T-helper 17 cell (primary cell): ENCODE measurements at regions not wholly inside any gene's neighbourhood (a gene's known extent, or its start where the extent isn't known, plus 50 kb on each side); places are given as distances from the start of the nearest gene placed in this dataset.
"Not testable (repeated sequence)": the region's sequence is repeated elsewhere in the genome, so short reads cannot be mapped to it uniquely, and the experiment has no call there.

Experiments
- ATAC-seq: fragments of 150-1000 bp; cut with Tn5 transposase; 2 replicates; pipeline ENCODE4 v1.10.0; 2021; ENCODE audit warnings: mild to moderate bottlenecking, moderate library complexity
- DNase-seq, 3 donors: peaks; one replicate each; pipeline versions ENCODE4 v3.0.0 to v3.0.0-alpha.2; 2020 to 2021
- H3K9me3 ChIP-seq: one replicate; pipeline ENCODE4 v1.7.0; 2013; ENCODE audit warnings: low read length, mild to moderate bottlenecking; ENCODE audit not compliant: control insufficient read depth, poor library complexity, severe bottlenecking
- H3K27ac Mint-ChIP-seq: one replicate; pipeline ENCODE4 v1.8.0; 2022; ENCODE audit warnings: mild to moderate bottlenecking, moderate library complexity, mixed read lengths
- H3K27me3 Mint-ChIP-seq: one replicate; pipeline ENCODE4 v1.8.0; 2022; ENCODE audit warnings: mixed read lengths
- H3K36me3 Mint-ChIP-seq: one replicate; pipeline ENCODE4 v1.8.0; 2022; ENCODE audit warnings: low read depth, mixed read lengths
- H3K4me1 Mint-ChIP-seq: one replicate; pipeline ENCODE4 v1.8.0; 2022; ENCODE audit warnings: mild to moderate bottlenecking, mixed read lengths
- H3K4me3 Mint-ChIP-seq: one replicate; pipeline ENCODE4 v1.8.0; 2022; ENCODE audit warnings: mild to moderate bottlenecking, moderate library complexity, mixed read lengths

DNA sequence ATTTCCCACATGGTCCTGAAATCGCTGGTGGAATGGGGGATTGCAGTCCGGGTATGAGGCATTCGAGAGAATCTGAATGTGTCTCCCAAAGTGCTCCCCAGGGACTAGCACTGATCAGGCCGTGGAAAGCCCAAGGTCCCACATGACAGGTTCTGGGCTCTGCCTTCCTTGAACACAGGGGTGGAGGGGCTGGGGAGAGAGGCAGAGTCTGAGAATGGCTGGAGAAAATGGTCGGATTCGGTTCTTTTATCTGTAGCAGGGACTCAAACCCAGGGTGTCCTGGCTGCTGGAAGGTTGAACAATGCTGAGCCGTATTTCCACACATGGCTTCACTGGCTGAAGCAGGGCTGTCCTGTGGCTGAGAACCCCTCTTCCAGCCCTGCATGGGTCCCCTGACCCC is 122.7 kb upstream of the SULF2 start:
- not testable (repeated sequence) for H3K27ac Mint-ChIP-seq, H3K36me3 Mint-ChIP-seq, H3K4me3 Mint-ChIP-seq, DNase-seq, H3K4me1 Mint-ChIP-seq, ATAC-seq, H3K9me3 ChIP-seq
- peaks cover 61% of the 10 kb centered on the region for H3K27me3 Mint-ChIP-seq

DNA sequence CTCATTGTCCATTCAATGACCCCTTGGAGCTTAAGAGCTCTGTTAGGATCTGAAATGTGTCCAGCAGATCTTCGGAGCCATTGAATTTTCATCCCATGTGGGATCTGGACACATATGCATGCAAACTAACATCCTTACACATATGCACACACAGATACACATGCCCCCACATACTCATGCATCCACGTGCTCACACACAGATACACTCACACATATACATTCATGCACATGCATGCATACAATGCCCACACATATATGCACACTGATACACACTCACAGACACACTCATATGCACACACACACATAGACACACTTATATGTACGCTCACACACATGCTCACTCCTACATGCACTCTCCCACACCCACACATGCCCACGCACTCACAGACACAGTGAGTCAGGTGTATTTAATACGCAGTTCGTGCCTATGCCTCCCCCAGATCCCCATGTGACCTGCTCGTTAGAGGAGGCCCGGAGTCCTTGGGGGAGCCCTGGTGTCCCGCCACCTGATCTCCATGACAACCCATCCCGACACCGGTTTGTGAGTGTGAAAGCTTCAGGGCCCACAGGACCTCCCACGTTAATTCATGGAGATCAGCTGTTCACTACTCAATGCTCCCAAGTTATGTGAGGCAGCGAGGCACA is 121.9 kb upstream of the SULF2 start:
- ATAC-seq (no peak), DNase-seq (no peak)
- H3K9me3 ChIP-seq: no peaks in the 10 kb centered on the region
- Mint-ChIP-seq H3K36me3 (peaks cover 2% of the 10 kb centered on the region), H3K4me3 (no peak overlapping the region), H3K27me3 (peaks cover 59% of the 10 kb centered on the region), H3K4me1 (peaks cover 4% of the 10 kb centered on the region), H3K27ac (no peak overlapping the region)

DNA sequence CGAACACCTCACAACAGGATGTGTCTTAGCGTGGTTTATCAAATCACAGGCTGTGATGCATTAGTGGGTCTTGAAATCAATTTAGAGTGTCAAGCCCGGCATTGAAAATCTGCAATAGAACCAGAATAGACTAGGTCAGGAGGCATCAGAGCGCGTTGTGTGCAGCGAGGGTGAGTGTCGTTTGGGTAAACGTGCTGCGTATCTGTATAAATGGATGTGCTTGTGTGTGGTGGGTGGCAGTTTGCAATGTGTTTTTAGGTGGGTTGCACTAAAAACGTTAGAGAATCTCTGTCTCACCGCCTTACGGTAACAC is 121.0 kb upstream of the SULF2 start:
- H3K9me3 ChIP-seq: no peaks in the 10 kb centered on the region
- H3K4me3 Mint-ChIP-seq: no peak overlapping the region
- peaks cover 51% of the 10 kb centered on the region for H3K27me3 Mint-ChIP-seq
- DNase-seq (no peak), ATAC-seq (no peak)
- peaks cover 2% of the 10 kb centered on the region for H3K4me1 Mint-ChIP-seq
- H3K36me3 Mint-ChIP-seq: no peaks in the 10 kb centered on the region
- no peak overlapping the region for H3K27ac Mint-ChIP-seq

DNA sequence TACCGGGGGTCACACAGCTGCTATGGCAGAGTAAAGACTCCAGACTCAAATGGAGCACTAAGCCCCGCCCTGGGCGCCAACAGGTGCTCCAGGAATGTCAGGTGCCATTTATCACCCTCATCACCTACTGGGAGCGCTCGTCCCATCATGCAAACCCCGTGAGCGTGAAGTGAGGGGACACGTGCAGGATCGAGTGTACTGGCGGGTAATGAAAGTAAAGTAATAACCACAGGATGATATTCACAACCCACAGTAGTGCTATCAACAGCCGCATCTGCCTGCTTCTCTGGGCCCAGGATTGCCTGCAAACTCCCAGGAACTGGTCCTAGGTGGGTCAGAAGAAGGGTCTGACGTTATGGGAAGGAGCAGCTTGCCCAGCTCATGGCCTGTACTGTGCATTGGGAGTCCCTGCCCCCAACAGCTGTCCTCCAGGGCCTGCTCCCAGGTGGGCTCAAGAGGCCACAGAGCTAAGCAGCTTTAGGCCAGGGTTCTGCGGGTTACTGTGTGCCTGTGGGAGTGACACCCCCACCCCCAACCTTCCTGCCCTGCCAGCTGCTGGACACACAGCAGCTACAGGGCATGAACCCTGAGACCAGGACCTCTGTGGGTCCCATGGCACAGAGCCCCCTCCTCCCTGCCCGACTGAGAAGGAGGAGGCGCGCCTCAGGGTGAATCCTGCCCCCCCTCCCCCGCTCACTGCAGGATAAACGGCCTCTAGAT is 120.5 kb upstream of the SULF2 start:
- no peaks in the 10 kb centered on the region for H3K9me3 ChIP-seq
- H3K27ac Mint-ChIP-seq: no peak overlapping the region
- peaks cover 2% of the 10 kb centered on the region for H3K4me1 Mint-ChIP-seq
- ATAC-seq (no peak), DNase-seq (no peak)
- H3K4me3 Mint-ChIP-seq: no peak overlapping the region
- peaks cover 48% of the 10 kb centered on the region for H3K27me3 Mint-ChIP-seq
- no peaks in the 10 kb centered on the region for H3K36me3 Mint-ChIP-seq

DNA sequence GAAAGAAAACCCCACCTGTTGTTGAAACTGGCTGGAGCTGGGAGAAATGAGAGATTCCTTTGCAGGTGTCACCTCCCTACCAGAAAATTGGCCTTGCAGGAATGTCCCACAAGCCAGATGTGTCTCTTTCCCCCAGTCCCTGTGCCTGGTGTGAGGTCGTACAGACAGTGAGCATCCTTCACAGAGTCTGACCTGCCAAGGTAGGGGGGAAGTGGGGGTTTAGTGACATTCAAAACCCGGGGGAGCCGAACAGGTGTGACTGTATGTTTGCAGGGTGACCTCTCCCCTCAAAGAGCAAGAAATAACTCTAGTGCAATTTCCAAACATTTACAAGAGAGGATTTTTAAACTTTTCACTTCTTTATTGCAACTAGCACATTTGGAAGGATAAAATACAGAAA is 117.7 kb upstream of the SULF2 start:
- not testable (repeated sequence) for ATAC-seq, H3K4me1 Mint-ChIP-seq, H3K9me3 ChIP-seq, H3K4me3 Mint-ChIP-seq, DNase-seq, H3K27ac Mint-ChIP-seq, H3K36me3 Mint-ChIP-seq
- H3K27me3 Mint-ChIP-seq: peaks cover 30% of the 10 kb centered on the region

DNA sequence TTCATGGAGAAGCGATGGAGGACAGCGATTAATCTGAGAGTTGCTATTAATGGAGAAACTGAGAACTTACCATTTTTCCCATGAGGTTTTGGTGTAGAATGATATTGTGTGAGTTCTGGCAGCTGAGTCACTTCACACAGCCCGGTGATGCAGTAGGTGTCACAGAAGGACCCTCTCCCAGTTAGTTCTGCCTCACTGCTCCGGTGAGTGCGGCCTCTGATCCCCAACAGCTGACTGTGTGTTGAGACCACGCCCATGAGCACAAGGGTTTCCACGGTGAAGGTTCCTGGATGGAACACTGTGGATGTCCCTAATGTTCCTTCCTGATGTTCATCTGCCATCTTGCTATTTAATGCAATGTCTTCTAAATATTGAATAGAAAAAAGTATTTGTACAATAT is 114.0 kb upstream of the SULF2 start:
- DNase-seq, H3K4me3 Mint-ChIP-seq, ATAC-seq, H3K9me3 ChIP-seq, H3K27ac Mint-ChIP-seq, H3K27me3 Mint-ChIP-seq, H3K36me3 Mint-ChIP-seq, H3K4me1 Mint-ChIP-seq: not testable (repeated sequence)

DNA sequence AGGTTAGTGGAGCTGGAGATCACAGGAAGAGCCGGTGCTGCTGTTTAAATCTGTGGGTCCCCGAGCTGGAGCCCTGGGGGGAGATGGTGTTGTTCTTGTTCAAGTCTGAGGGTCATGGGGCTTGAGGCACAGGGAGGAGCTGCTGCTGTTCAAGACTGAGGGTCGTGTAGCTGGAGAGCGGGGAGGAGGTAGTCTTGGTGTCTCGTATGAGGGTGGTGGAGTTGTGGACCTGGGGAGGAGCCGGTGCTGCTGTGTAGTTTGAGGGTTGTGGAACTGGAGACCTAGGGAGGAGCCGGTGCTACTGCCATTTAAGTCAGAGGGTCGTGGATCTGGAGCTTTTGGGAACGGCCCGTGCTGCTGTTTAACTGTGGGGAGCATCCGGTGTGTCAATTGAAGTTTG is 112.2 kb upstream of the SULF2 start:
- H3K4me3 Mint-ChIP-seq: no peak overlapping the region
- no peak for DNase-seq
- H3K27ac Mint-ChIP-seq: no peak overlapping the region
- no peak for ATAC-seq
- no peaks in the 10 kb centered on the region for H3K9me3 ChIP-seq
- H3K36me3 Mint-ChIP-seq: no peaks in the 10 kb centered on the region
- no peaks in the 10 kb centered on the region for H3K27me3 Mint-ChIP-seq
- H3K4me1 Mint-ChIP-seq: no peaks in the 10 kb centered on the region

DNA sequence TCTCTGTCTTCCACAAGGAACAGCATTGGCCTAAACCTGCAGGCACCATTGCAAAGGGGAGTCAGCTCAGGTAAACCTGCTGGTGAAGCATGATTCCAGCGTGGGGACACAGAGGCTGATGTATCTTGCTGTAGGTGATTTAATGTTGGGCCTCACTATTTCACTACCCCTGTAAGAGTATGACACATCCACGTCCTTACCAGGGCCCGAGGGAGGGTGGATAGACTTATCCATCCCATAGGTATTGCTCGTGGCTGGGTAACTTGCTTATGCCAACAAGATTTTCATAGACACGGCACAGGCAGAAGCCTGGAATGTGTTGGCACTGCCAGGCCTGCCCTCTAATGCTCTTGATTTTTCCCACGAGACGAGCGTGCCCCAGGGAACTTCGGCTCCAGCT is 107.4 kb upstream of the SULF2 start:
- DNase-seq, H3K4me3 Mint-ChIP-seq, H3K36me3 Mint-ChIP-seq, H3K9me3 ChIP-seq, H3K4me1 Mint-ChIP-seq, H3K27me3 Mint-ChIP-seq, ATAC-seq, H3K27ac Mint-ChIP-seq: not testable (repeated sequence)

DNA sequence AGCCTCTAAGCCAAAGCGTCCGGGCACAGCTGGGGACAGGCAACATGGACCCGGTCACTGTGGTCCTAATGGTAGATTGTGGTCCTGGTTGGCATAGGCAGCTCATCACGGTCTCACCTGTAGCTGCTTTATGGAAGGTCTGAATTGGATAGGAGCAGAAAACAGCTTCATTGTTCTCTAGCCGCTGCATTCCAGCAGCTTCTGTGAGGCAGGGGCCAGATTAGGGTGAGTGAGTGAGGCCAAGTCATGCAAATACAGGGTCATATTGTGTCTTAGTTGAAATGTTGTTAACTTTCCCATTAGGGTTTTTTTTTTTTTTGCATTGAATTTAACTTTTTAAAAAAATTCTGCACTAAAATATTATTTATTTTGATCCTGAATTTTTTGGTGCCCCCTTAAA is 105.4 kb upstream of the SULF2 start:
- not testable (repeated sequence) for H3K36me3 Mint-ChIP-seq, DNase-seq, H3K4me3 Mint-ChIP-seq, H3K27ac Mint-ChIP-seq, H3K4me1 Mint-ChIP-seq, H3K9me3 ChIP-seq, ATAC-seq
- H3K27me3 Mint-ChIP-seq: peaks cover 19% of the 10 kb centered on the region

DNA sequence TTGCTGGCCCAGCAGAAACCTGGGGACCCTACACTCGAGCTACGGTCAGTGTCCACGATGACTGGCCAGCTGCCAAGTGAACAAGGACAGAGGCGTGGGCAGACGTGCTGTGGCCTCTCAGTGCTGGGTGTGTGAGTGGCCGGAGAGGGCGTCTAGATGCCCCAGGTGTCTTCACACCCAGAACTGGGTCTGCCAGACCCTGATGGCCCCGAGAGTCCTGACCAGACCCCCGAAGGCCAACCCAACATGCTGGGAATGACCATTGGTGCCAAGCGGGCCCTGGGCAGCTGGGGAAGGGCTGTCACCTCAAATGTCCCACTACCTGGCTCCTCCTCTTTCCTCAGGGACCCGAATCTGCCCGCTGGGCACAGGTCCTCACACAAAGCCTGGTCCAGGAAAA is 104.5 kb upstream of the SULF2 start:
- H3K27me3 Mint-ChIP-seq: peaks cover 21% of the 10 kb centered on the region
- not testable (repeated sequence) for H3K36me3 Mint-ChIP-seq, H3K27ac Mint-ChIP-seq, DNase-seq, H3K9me3 ChIP-seq, ATAC-seq, H3K4me3 Mint-ChIP-seq, H3K4me1 Mint-ChIP-seq

DNA sequence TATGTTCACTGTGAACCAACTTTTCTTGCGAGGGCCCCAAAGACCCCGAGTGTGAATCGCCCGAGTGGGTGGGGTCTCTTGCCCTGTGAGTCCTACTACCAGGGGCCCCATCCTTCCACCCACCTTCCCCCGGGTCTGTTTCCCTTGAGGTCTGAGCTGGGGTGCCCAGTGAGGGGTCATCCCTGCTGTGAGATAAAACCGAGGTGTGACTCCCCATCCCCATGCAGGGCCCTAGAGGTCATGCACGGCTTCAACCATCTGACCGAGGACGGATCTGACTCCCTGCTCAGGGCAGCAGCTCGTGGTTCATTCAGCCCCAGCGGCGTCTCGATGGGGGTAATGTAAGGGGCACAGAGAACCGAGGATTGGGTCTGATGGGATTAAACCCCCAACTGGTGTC is 103.1 kb upstream of the SULF2 start:
- no peak for ATAC-seq
- no peak for DNase-seq
- Mint-ChIP-seq H3K4me1 (no peaks in the 10 kb centered on the region), H3K27ac (no peak overlapping the region), H3K27me3 (peaks cover 26% of the 10 kb centered on the region), H3K4me3 (no peak overlapping the region), H3K36me3 (no peaks in the 10 kb centered on the region)
- H3K9me3 ChIP-seq: no peaks in the 10 kb centered on the region

DNA sequence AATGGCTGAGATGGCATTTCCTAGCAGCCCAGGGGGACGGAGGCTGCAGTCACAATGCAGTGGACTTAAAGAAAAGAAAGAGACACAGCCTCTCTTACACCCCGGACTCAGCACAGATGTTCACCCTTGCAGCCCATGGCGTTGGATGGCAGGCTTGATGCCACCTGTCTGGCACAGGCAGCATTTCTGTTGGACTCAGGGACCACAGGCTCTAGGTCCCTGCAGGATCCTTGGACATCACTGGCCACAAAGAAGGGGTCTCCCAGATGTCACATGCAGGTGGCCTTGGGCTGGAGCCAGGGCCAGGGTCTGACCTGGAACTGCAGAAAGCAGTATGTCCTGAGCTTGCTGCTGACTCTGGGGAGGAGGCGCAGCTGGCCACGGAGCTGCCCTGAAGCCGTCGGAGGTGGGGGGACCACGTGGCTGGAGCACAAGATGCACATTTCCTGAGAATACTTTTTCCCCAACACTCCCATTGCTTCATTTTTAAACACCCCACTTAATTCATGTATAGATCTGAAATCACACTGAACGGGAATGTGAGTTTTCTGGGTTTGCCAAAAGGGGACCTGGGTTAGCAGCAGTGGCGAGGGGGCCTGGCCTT is 102.3 kb upstream of the SULF2 start:
- H3K4me3 Mint-ChIP-seq: no peak overlapping the region
- no peak overlapping the region for H3K27ac Mint-ChIP-seq
- H3K9me3 ChIP-seq: no peaks in the 10 kb centered on the region
- H3K4me1 Mint-ChIP-seq: no peaks in the 10 kb centered on the region
- no peaks in the 10 kb centered on the region for H3K36me3 Mint-ChIP-seq
- ATAC-seq (no peak), DNase-seq (no peak)
- H3K27me3 Mint-ChIP-seq: peaks cover 26% of the 10 kb centered on the region

DNA sequence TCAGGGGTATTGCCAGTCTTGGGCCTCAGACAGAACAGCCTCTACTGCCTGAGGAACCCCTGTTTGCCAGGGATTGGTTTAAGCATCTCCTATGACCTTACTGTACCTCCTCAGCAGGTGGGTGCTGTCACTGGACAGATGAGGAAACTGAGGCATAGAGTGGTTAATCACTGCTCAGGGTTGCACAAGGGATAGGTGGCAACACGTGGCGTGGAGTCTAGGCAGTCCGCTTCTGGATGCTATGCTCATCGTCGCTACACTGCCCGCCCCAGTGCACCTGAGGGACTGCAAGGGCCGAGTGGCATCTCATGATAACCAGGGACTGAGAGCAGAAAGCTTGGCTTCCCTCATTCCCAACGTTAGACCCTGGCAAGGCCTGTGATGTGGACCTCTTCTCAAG is 101.8 kb upstream of the SULF2 start:
- Mint-ChIP-seq H3K27ac (no peak overlapping the region), H3K4me1 (no peaks in the 10 kb centered on the region), H3K27me3 (peaks cover 26% of the 10 kb centered on the region), H3K4me3 (no peak overlapping the region), H3K36me3 (no peaks in the 10 kb centered on the region)
- ATAC-seq (no peak), DNase-seq (no peak)
- no peaks in the 10 kb centered on the region for H3K9me3 ChIP-seq

DNA sequence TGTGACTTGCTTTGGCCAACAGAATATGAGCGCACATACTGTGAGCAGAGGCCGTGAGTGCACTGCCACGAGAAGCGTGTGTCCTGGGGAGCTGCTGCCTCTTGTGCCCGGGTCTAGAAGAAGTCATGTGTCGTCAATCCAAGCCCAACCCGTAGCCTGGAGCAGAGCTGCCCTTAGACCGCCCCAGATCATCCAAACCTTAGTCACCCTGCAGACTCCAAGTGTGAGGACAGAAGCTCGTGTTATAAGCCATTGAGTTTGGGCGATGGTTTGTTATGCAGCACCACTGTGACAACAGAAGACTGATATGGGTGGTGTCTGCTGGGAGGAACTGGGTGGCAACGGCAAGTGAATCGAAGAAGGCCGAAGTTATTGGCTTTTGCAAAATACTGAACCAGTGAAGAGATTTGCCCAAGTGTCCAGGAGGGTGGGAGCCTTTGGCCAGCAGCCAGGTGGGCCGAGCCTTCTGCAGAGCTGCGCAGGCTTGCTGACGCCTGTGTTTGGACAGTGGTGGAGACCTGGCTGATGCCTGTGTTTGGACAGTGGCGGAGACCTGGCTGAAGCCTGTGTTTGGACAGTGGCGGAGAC is 101.3 kb upstream of the SULF2 start:
- peaks cover 26% of the 10 kb centered on the region for H3K27me3 Mint-ChIP-seq
- H3K27ac Mint-ChIP-seq: no peak overlapping the region
- H3K4me1 Mint-ChIP-seq: no peaks in the 10 kb centered on the region
- no peaks in the 10 kb centered on the region for H3K36me3 Mint-ChIP-seq
- ATAC-seq (no peak), DNase-seq (no peak)
- H3K4me3 Mint-ChIP-seq: no peak overlapping the region
- H3K9me3 ChIP-seq: no peaks in the 10 kb centered on the region
